ENCODE measurements at regions not wholly inside any gene's neighbourhood (a gene's known extent, or its start where the extent isn't known, plus 50 kb on each side); places are given as distances from the start of the nearest gene placed in this dataset.

DNA sequence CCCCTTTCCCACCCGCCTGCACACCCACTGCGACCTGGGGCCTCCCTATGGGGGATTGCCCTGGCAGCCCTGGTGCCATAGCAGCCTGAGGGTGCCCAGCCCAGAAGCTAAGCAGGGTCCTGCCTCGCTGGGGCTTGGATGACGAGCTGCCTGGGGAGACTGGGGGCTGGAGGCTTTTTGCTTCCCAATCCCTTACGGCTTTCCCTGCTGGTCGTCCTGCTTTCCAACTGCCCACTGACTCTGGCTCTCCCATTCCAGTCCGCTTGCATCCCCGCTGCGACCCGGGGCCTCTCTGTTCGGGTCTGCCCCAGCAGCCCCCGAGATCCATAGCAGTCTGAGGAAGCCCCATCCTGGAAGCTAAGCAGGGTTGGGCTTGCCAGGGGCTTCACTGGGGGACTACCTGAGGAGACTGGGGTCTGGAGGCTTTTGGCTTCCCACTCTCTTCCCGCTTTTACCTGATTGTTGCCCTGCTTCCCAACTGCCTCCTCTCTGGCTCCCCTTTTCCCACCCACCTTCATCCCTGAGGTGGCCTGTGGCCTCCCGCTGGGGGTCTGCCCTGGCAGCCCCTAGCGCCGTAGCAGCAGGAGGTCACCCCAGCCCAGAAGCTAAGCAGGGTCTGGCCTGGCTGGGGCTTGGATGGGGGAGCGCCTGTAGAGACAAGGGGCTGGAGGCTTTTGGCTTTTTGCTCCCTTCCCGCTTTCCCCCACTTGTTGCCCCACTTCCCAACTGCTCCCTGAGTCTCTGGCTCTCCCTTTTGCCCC is 2292.8 kb downstream of the TP53TG3F start:
- peaks cover 0 to 51% (median 2%) of the 10 kb centered on the region in 4 donors for H3K9me3 ChIP-seq (ENCODE audit: control insufficient read depth in 4 of 4, insufficient read depth in 3 of 4, low read length in 3 of 4)
- no peak overlapping the region for H3K4me3 ChIP-seq
- no peak overlapping the region for H3K27ac ChIP-seq (ENCODE audit: low read depth in 1 of 2, low read length in 1 of 2)
- no peaks in the 10 kb centered on the region for H3K27me3 ChIP-seq (ENCODE audit: control insufficient read depth in 3 of 3, insufficient read depth in 3 of 3, low read length in 2 of 3)
- DNase-seq (no peak), ATAC-seq (ENCODE audit: insufficient read depth, low FRiP score) (no peak)
- no peaks in the 10 kb centered on the region for H3K4me1 ChIP-seq (ENCODE audit: control insufficient read depth in 5 of 5, insufficient read depth in 5 of 5, low read length in 5 of 5)
- no peak overlapping the region for H3K9ac ChIP-seq (ENCODE audit: insufficient read depth in 1 of 2, low read length in 2 of 2)
- no peaks in the 10 kb centered on the region for H3K36me3 ChIP-seq (ENCODE audit: control insufficient read depth in 4 of 4, insufficient read depth in 4 of 4, low read length in 4 of 4)
- TF ChIP-seq, protein P1, sequence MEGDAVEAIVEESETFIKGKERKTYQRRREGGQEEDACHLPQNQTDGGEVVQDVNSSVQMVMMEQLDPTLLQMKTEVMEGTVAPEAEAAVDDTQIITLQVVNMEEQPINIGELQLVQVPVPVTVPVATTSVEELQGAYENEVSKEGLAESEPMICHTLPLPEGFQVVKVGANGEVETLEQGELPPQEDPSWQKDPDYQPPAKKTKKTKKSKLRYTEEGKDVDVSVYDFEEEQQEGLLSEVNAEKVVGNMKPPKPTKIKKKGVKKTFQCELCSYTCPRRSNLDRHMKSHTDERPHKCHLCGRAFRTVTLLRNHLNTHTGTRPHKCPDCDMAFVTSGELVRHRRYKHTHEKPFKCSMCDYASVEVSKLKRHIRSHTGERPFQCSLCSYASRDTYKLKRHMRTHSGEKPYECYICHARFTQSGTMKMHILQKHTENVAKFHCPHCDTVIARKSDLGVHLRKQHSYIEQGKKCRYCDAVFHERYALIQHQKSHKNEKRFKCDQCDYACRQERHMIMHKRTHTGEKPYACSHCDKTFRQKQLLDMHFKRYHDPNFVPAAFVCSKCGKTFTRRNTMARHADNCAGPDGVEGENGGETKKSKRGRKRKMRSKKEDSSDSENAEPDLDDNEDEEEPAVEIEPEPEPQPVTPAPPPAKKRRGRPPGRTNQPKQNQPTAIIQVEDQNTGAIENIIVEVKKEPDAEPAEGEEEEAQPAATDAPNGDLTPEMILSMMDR (IDR thresholded peaks at IDR 0.05; ENCODE audit: control extremely low read depth, extremely low read depth) = no peak
- WGBS, 2 donors = 83 to 85% methylated on average over 18 of the region's 18 CpGs

DNA sequence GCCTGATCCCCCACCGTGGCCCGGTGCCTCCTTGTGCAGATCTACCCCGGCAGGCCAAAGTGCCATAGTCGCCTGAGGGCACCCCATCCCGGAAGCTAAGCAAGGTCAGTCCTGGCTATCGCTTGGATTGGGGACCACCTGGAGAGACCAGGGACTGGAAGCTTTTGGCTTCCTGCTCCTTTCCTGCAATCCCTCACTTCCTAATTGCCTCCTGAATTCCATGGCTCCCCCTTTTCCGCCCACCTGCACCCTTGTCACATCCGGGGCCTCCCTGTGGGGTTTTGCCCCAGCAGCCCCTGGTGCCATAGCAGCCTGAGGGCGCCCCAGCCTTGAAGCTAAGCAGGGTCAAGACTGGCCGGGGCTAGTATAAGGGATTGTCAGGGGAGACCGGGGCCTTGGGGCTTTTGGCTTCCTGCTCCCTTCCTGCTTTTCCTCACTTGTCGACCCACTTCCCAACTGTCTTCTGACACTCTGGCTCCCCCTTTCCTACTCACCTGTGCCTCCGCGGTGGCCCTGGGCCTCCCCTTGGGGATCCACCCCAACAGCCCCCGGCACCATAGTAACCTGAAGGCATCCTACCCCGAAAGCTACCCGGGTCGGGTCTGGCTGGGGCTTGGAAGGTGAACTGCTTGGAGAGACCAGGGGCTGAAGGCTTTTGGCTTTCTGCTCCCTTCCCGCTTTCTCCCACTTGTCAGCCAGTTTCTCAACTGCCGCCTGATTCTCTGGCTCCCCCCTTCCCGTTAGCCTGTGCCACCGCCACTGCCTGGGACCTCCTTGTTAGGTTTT is 2293.6 kb downstream of the TP53TG3F start:
- no peak overlapping the region for H3K4me3 ChIP-seq
- WGBS, 2 donors = 88 to 90% methylated on average over 22 of the region's 22 CpGs
- ATAC-seq (ENCODE audit: insufficient read depth, low FRiP score) (no peak), DNase-seq (no peak)
- H3K27ac ChIP-seq (ENCODE audit: low read depth in 1 of 2, low read length in 1 of 2) = no peak overlapping the region
- H3K36me3 ChIP-seq (ENCODE audit: control insufficient read depth in 4 of 4, insufficient read depth in 4 of 4, low read length in 4 of 4) = no peaks in the 10 kb centered on the region
- H3K9me3 ChIP-seq (ENCODE audit: control insufficient read depth in 4 of 4, insufficient read depth in 3 of 4, low read length in 3 of 4) = peaks cover 0 to 46% (median 2%) of the 10 kb centered on the region in 4 donors
- H3K9ac ChIP-seq (ENCODE audit: insufficient read depth in 1 of 2, low read length in 2 of 2) = no peak overlapping the region
- no peaks in the 10 kb centered on the region for H3K27me3 ChIP-seq (ENCODE audit: control insufficient read depth in 3 of 3, insufficient read depth in 3 of 3, low read length in 2 of 3)
- H3K4me1 ChIP-seq (ENCODE audit: control insufficient read depth in 5 of 5, insufficient read depth in 5 of 5, low read length in 5 of 5) = no peaks in the 10 kb centered on the region
- TF ChIP-seq, protein P1 (IDR thresholded peaks at IDR 0.05; ENCODE audit: control extremely low read depth, extremely low read depth) = no peak

DNA sequence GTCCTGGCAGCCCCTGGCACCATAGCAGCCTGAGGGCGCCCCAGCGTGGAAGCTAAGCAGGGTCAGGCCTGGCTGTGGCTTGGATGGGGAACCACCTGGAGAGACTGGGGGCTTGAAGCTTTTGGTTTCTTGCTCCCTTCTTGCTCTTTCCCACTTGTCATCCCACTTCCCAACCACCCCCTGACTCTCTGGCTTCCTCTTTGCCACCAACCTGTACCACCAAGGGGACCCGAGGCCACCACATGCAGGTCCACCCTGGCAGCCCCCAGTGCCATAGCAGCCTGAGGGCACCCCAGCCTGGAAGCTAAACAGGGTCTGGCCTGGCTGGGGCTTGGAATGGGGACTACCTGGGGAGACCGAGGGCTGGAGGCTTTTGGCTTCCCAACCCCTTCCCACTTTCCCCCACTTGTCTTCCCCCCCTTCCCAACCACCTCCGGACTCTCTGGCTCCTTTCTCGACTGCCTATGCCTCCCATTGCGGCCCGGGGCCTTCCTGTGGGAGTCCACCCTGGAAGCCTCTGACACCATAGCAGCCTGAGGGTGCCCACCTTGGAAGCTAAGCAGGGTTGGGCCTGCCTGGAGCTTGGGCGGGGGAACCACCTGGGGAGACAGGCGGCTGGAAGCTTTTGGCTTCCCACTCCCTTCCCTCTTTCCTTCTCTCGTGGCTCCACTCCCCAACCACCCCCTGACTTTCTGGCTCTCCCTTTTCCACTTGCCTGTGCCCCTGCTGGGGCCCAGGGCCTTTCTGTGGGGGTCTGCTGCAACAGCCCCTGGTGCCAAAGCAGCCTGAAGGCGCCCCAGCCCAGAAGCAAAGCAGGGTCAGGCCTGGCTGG is 2294.4 kb downstream of the TP53TG3F start:
- Histone ChIP-seq H3K36me3 (ENCODE audit: control insufficient read depth in 4 of 4, insufficient read depth in 4 of 4, low read length in 4 of 4) (no peaks in the 10 kb centered on the region), H3K27me3 (ENCODE audit: control insufficient read depth in 3 of 3, insufficient read depth in 3 of 3, low read length in 2 of 3) (no peaks in the 10 kb centered on the region), H3K9me3 (ENCODE audit: control insufficient read depth in 4 of 4, insufficient read depth in 3 of 4, low read length in 3 of 4) (peaks cover 0 to 45% (median 2%) of the 10 kb centered on the region in 4 donors), H3K9ac (ENCODE audit: insufficient read depth in 1 of 2, low read length in 2 of 2) (no peak overlapping the region), H3K4me3 (no peak overlapping the region), H3K4me1 (ENCODE audit: control insufficient read depth in 5 of 5, insufficient read depth in 5 of 5, low read length in 5 of 5) (no peaks in the 10 kb centered on the region), H3K27ac (ENCODE audit: low read depth in 1 of 2, low read length in 1 of 2) (no peak overlapping the region)
- DNase-seq (no peak), ATAC-seq (ENCODE audit: insufficient read depth, low FRiP score) (no peak)
- TF ChIP-seq, protein P1 (IDR thresholded peaks at IDR 0.05; ENCODE audit: control extremely low read depth, extremely low read depth) = no peak
- WGBS, 2 donors = 76 to 80% methylated on average over 12 of the region's 12 CpGs
